ENCODE measurements at regions not wholly inside any gene's neighbourhood (a gene's known extent, or its start where the extent isn't known, plus 50 kb on each side); places are given as distances from the start of the nearest gene placed in this dataset.

DNA sequence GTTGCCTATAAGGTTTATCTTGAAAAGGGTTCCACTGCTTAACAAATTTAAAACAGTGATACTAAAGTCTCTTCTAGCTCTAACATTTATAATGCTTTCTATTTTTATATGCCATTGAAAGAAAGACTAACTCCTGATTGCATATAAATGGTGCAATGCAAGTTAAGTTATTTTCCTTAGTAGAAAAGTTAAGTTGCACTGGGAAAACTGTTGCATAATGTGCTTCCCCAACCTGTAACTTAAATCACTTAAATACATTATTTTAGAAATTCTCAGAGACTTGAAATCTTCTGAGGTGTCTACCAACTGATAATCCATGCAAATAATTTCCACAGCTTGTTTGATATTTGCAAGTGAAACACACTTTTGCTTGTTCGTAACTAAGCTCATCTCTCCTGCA is 175.0 kb upstream of the HMCN1 start:
- Histone ChIP-seq H3K9me3 (no peaks in the 10 kb centered on the region), H3K4me3 (no peak overlapping the region), H3K4me1 (peaks cover 0 to 7% (median 2%) of the 10 kb centered on the region in 4 donors), H3K36me3 (no peaks in the 10 kb centered on the region), H3K27ac (no peak overlapping the region), H3K27me3 (no peaks in the 10 kb centered on the region)
- 97% methylated on average over 1 of the region's 1 CpG for WGBS, 2 donors
- DNase-seq (ENCODE audit: low spot score in 2 of 2): no peak
- TF ChIP-seq EP300 (IDR thresholded peaks at IDR 0.05) (no peak), POLR2A (IDR thresholded peaks at IDR 0.05) (no peak)
- TF ChIP-seq, protein P1, sequence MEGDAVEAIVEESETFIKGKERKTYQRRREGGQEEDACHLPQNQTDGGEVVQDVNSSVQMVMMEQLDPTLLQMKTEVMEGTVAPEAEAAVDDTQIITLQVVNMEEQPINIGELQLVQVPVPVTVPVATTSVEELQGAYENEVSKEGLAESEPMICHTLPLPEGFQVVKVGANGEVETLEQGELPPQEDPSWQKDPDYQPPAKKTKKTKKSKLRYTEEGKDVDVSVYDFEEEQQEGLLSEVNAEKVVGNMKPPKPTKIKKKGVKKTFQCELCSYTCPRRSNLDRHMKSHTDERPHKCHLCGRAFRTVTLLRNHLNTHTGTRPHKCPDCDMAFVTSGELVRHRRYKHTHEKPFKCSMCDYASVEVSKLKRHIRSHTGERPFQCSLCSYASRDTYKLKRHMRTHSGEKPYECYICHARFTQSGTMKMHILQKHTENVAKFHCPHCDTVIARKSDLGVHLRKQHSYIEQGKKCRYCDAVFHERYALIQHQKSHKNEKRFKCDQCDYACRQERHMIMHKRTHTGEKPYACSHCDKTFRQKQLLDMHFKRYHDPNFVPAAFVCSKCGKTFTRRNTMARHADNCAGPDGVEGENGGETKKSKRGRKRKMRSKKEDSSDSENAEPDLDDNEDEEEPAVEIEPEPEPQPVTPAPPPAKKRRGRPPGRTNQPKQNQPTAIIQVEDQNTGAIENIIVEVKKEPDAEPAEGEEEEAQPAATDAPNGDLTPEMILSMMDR (IDR thresholded peaks at IDR 0.05): no peak

DNA sequence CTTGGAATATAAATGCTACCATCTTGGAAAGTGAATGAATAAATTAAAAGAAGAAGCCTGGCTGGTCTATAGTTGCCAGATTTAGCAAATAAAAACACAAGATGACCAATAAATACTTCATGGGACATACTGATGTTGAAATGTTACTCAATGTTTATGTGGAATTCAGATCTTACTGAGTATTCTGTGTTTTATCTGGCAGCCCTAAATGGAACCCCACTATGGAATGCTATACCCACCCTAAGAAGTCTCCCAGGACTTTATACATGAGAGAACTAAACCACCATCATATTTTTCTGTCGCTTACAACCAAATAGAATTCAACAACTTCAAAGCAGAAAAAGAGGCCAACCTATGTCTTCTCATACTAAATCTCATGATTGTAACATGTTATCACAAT is 177.6 kb upstream of the HMCN1 start:
- no peak for TF ChIP-seq POLR2A (IDR thresholded peaks at IDR 0.05)
- TF ChIP-seq, protein P1 (IDR thresholded peaks at IDR 0.05): no peak
- no peak overlapping the region for H3K4me3 ChIP-seq
- DNase-seq (ENCODE audit: low spot score in 2 of 2): no peak
- no peaks in the 10 kb centered on the region for H3K36me3 ChIP-seq
- no peaks in the 10 kb centered on the region for H3K27me3 ChIP-seq
- H3K9me3 ChIP-seq: no peaks in the 10 kb centered on the region
- 0 to 31% methylated on average over 1 of the region's 1 CpG for WGBS, 2 donors
- H3K4me1 ChIP-seq: peaks cover 0 to 7% (median 2%) of the 10 kb centered on the region in 4 donors
- no peak overlapping the region for H3K27ac ChIP-seq

DNA sequence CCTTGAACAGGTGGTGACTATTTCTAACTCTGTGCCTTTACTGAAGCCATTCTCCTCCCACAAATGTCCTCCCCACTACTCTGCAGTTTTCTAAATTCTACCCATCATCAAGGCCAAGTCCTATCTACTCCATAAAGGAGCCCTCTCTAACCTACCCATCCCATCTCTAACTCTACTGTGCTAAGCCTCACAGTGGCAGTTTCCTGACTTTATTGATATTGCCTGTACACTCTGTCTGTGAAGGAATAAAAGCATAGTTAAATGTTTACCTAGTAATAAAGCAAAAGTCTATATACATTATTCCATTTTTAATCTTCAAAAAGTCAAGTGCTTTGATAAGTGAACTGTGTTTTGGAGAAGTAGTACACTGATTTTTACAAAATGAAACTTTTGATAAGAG is 178.4 kb upstream of the HMCN1 start:
- TF ChIP-seq, protein P1 (IDR thresholded peaks at IDR 0.05): no peak
- TF ChIP-seq POLR2A (IDR thresholded peaks at IDR 0.05): no peak
- no peak for TF ChIP-seq EP300 (IDR thresholded peaks at IDR 0.05)
- Histone ChIP-seq H3K27ac (no peak overlapping the region), H3K9me3 (no peaks in the 10 kb centered on the region), H3K27me3 (no peaks in the 10 kb centered on the region), H3K4me1 (peaks cover 0 to 4% (median 0%) of the 10 kb centered on the region in 4 donors), H3K4me3 (no peak overlapping the region), H3K36me3 (no peaks in the 10 kb centered on the region)
- no peak for DNase-seq (ENCODE audit: low spot score in 2 of 2)

DNA sequence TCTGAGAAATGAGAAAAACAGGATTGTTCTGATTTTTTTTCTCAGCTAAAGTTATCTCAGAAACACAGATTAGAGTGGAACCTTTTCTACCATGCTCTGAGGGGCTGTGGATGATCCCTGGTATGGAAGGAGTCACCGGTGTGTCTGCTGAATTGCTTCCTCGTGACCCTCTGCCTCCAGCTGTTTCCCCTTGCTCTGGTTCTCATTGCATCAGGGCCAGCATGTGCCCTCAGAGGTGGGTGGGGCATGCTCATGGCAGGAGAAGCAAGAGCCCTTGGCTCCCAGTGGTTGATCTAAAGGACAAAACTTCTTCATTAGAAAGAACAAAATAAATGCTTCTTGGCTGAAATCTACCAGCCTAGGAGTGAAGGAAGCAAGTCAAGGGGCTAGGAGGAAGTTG is 183.2 kb upstream of the HMCN1 start:
- H3K9me3 ChIP-seq: no peaks in the 10 kb centered on the region
- H3K4me1 ChIP-seq: peaks cover 0 to 19% (median 6%) of the 10 kb centered on the region in 4 donors
- WGBS, 2 donors: 67 to 68% methylated on average over 2 of the region's 2 CpGs
- no peak overlapping the region for H3K4me3 ChIP-seq
- DNase-seq (ENCODE audit: low spot score in 2 of 2): peak in 1 of 2 donors; percentile 62
- no peaks in the 10 kb centered on the region for H3K27me3 ChIP-seq
- no peaks in the 10 kb centered on the region for H3K36me3 ChIP-seq
- TF ChIP-seq POLR2A (IDR thresholded peaks at IDR 0.05): no peak
- peak in 1 of 2 donors; percentile 59 for TF ChIP-seq EP300 (IDR thresholded peaks at IDR 0.05)
- no peak overlapping the region for H3K27ac ChIP-seq

DNA sequence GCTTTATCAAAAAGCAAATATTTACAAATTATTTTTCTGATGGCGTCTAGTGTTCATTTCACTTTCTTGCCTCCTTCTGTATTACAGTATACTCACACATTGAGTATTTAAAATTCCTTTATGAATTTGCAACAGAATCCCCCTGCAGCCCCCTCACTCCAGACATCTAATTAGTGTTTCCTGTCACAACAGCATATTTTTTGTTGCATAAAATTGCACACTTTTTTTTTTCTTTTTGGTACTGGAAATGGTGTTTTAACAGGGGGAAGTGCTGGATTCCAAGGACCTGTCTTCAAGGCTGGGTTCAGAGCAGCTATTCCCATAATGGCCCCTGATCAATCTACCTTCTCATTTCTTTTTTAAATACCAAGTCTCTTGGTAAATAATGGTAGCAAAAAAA is 184.3 kb upstream of the HMCN1 start:
- no peak overlapping the region for H3K4me3 ChIP-seq
- 80 to 82% methylated on average over 1 of the region's 1 CpG for WGBS, 2 donors
- no peak overlapping the region for H3K27ac ChIP-seq
- TF ChIP-seq POLR2A (IDR thresholded peaks at IDR 0.05): no peak
- TF ChIP-seq EP300 (IDR thresholded peaks at IDR 0.05): no peak
- TF ChIP-seq, protein P1 (IDR thresholded peaks at IDR 0.05): no peak
- H3K36me3 ChIP-seq: no peaks in the 10 kb centered on the region
- no peaks in the 10 kb centered on the region for H3K27me3 ChIP-seq
- H3K4me1 ChIP-seq: peaks cover 0 to 19% (median 6%) of the 10 kb centered on the region in 4 donors
- DNase-seq (ENCODE audit: low spot score in 2 of 2): no peak
- no peaks in the 10 kb centered on the region for H3K9me3 ChIP-seq

DNA sequence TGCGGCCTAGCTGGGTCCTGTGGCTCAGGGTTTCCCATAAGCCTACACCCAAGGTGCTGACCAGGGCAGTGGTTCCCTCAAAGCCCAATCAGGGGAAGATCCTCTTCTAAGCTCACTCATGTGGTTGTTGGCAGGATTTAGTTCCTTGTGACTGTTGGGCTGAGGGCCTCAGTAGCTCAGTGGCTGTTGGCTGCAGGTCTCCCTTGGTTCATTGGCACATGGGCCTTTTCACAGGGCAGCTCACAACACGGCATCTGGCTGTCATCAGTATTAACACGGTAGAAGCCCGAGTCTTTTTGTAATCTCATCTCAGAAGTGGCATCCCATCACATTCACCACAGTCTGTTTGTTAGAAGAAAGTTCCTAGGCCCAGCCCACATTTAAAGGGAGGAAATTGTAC is 188.2 kb upstream of the HMCN1 start:
- TF ChIP-seq POLR2A (IDR thresholded peaks at IDR 0.05) (no peak), EP300 (IDR thresholded peaks at IDR 0.05) (no peak)
- TF ChIP-seq, protein P1 (IDR thresholded peaks at IDR 0.05): no peak
- no peaks in the 10 kb centered on the region for H3K27me3 ChIP-seq
- H3K9me3 ChIP-seq: no peaks in the 10 kb centered on the region
- 86 to 92% methylated on average over 4 of the region's 4 CpGs for WGBS, 2 donors
- no peak for DNase-seq (ENCODE audit: low spot score in 2 of 2)
- H3K27ac ChIP-seq: no peak overlapping the region
- no peaks in the 10 kb centered on the region for H3K36me3 ChIP-seq
- H3K4me3 ChIP-seq: no peak overlapping the region
- peaks cover 0 to 19% (median 6%) of the 10 kb centered on the region in 4 donors for H3K4me1 ChIP-seq

All from tibial nerve (tissue), 4 donors.